HEK293T (cell line): ENCODE measurements at regions not wholly inside any gene's neighbourhood (a gene's known extent, or its start where the extent isn't known, plus 50 kb on each side); places are given as distances from the start of the nearest gene placed in this dataset.

Experiments used
- CTCF ChIA-PET: fragments of 350-600 bp; formaldehyde crosslinking; extraction: SDS; loops from one replicate; lab custom pipeline; 2021; ENCODE audit warnings: antibody characterized with exemption, inconsistent platforms; lab: Yijun Ruan, JAX
- POLR2A ChIA-PET: fragments of 350-600 bp; formaldehyde crosslinking; extraction: SDS; loops from one replicate; lab custom pipeline; 2020; ENCODE audit warnings: antibody characterized with exemption, inconsistent platforms; lab: Yijun Ruan, JAX
- DNase-seq: peaks from one replicate; pipeline ENCODE4 v3.0.0; 2012; ENCODE audit warnings: mixed read lengths; ENCODE audit errors: extremely low spot score
- ARNT ChIP-seq: fragments of 450-650 bp; IDR thresholded peaks from 2 replicates; pipeline ENCODE4 v1.6.1; 2017; ENCODE audit warnings: mild to moderate bottlenecking
- BHLHE40 ChIP-seq: fragments of 450-650 bp; IDR thresholded peaks from 2 replicates; pipeline ENCODE4 v1.6.1; 2016; ENCODE audit warnings: mild to moderate bottlenecking, moderate library complexity, borderline replicate concordance
- CTBP1 ChIP-seq: fragments of 450-650 bp; IDR thresholded peaks from 2 replicates; pipeline ENCODE4 v1.6.1; 2016; ENCODE audit warnings: borderline replicate concordance
- ELF4 ChIP-seq: fragments of 450-650 bp; IDR thresholded peaks from 2 replicates; pipeline ENCODE4 v1.6.1; 2017; ENCODE audit warnings: antibody characterized with exemption
- FOXA1 ChIP-seq: fragments of 450-650 bp; IDR thresholded peaks from 2 replicates; pipeline ENCODE4 v1.6.1; 2016; ENCODE audit warnings: mild to moderate bottlenecking
- FOXK2 ChIP-seq: fragments of 450-650 bp; IDR thresholded peaks from 2 replicates; pipeline ENCODE4 v1.6.1; 2016; ENCODE audit warnings: mild to moderate bottlenecking
- FOXM1 ChIP-seq: fragments of 450-650 bp; IDR thresholded peaks from 2 replicates; pipeline ENCODE4 v1.6.1; 2017; ENCODE audit warnings: mild to moderate bottlenecking, borderline replicate concordance
- HDGF ChIP-seq: fragments of 450-650 bp; IDR thresholded peaks from 2 replicates; pipeline ENCODE4 v1.6.1; 2017; ENCODE audit warnings: antibody characterized with exemption, borderline replicate concordance
- L3MBTL2 ChIP-seq: fragments of 450-650 bp; conservative IDR thresholded peaks from 2 replicates; pipeline ENCODE4 v1.6.1; 2016; ENCODE audit warnings: mild to moderate bottlenecking
- LEF1 ChIP-seq: fragments of 450-650 bp; IDR thresholded peaks from 2 replicates; pipeline ENCODE4 v1.6.1; 2017; ENCODE audit warnings: mild to moderate bottlenecking, borderline replicate concordance
- NFRKB ChIP-seq: fragments of 450-650 bp; IDR thresholded peaks from 2 replicates; pipeline ENCODE4 v1.6.1; 2016; ENCODE audit warnings: mild to moderate bottlenecking, moderate library complexity
- PKNOX1 ChIP-seq: fragments of 450-650 bp; IDR thresholded peaks from 2 replicates; pipeline ENCODE4 v1.6.1; 2016
- SP1 ChIP-seq: fragments of 450-650 bp; IDR thresholded peaks from 2 replicates; pipeline ENCODE4 v1.6.1; 2017
- SUZ12 ChIP-seq: fragments of 450-650 bp; IDR thresholded peaks from 2 replicates; pipeline ENCODE4 v1.6.1; 2016; ENCODE audit warnings: mild to moderate bottlenecking
- TARDBP ChIP-seq: fragments of 450-650 bp; IDR thresholded peaks from 2 replicates; pipeline ENCODE4 v1.6.1; 2016
- ZNF384 ChIP-seq: fragments of 450-650 bp; IDR thresholded peaks from 2 replicates; pipeline ENCODE4 v1.6.1; 2016

- CTCF ChIA-PET = interaction anchor here (0.6 to 1.8 kb wide), 18 partner anchors 9 to 488 kb away, joined by 3 to 13 read pairs (median 4); no protein-coding TSS in a partner anchor
- POLR2A ChIA-PET = no interaction called here
- TF ChIP-seq PKNOX1 = peak; percentile 65; the same call in 1 of the 2 replicates
- no peak for TF ChIP-seq SP1
- DNase-seq = peak; percentile 80
These were observed 221.5 kb upstream of the HMGA2 start for GRCh38 chr12:65602610-65603295.

- POLR2A ChIA-PET = no interaction called here
- no peak for DNase-seq
These were observed 220.6 kb upstream of the HMGA2 start for GRCh38 chr12:65603438-65604351.

GRCh38 chr12:65605019-65605418 is 219.3 kb upstream of the HMGA2 start:
- TF ChIP-seq CTBP1 (no peak), LEF1 (no peak), NFRKB (no peak), ARNT (no peak), FOXM1 (no peak), ZNF384 (no peak), HDGF (no peak), SUZ12 (no peak), ELF4 (no peak), SP1 (no peak), FOXA1 (no peak), PKNOX1 (no peak), BHLHE40 (no peak), FOXK2 (no peak)
- ChIA-PET POLR2A (no interaction called here), CTCF (interaction anchor here (1.2 to 1.3 kb wide), 3 partner anchors 11 to 48 kb away, joined by 3 to 4 read pairs (median 3); no protein-coding TSS in a partner anchor)
- no peak for DNase-seq

More at GRCh38 chr12:65603438-65604351, 220.6 kb upstream of the HMGA2 start:
- CTCF ChIA-PET = interaction anchor here (0.9 to 1.8 kb wide), 4 partner anchors 22 to 301 kb away, joined by 3 to 13 read pairs (median 8); no protein-coding TSS in a partner anchor
- TF ChIP-seq ZNF384 (no peak), HDGF (no peak), TARDBP (no peak), CTBP1 (no peak), SP1 (no peak), ARNT (no peak), L3MBTL2 (no peak), FOXK2 (no peak), SUZ12 (no peak), FOXM1 (no peak), PKNOX1 (no peak), NFRKB (no peak), LEF1 (no peak), FOXA1 (no peak), ELF4 (no peak), BHLHE40 (no peak)

- POLR2A ChIA-PET = no interaction called here
- CTCF ChIA-PET = interaction anchor here (0.7 to 1.3 kb wide), 4 partner anchors 10 to 74 kb away, joined by 3 to 4 read pairs (median 3); no protein-coding TSS in a partner anchor
- TF ChIP-seq TARDBP = 0 out of 2 replicates have a peak, but pooled peaks have one; percentile 58
- TF ChIP-seq SP1 = no peak
- peak; percentile 85 for TF ChIP-seq FOXA1
- TF ChIP-seq ZNF384 = 0 out of 2 replicates have a peak, but pooled peaks have one; percentile 41
- TF ChIP-seq BHLHE40 = no peak
- TF ChIP-seq NFRKB = no peak
- TF ChIP-seq LEF1 = no peak
- TF ChIP-seq HDGF = no peak
- TF ChIP-seq ARNT = peak; percentile 71; the same call in 1 of the 2 replicates
- no peak for TF ChIP-seq L3MBTL2
- peak; percentile 91 for TF ChIP-seq PKNOX1
- TF ChIP-seq CTBP1 = peak; percentile 99
- no peak for TF ChIP-seq SUZ12
- no peak for TF ChIP-seq ELF4
- peak; percentile 73; the same call in 1 of the 2 replicates for TF ChIP-seq FOXM1
- no peak for TF ChIP-seq FOXK2
- peak; percentile 67 for DNase-seq
These were observed 218.1 kb upstream of the HMGA2 start for GRCh38 chr12:65606008-65606766.
